ENCODE measurements at regions not wholly inside any gene's neighbourhood (a gene's known extent, or its start where the extent isn't known, plus 50 kb on each side); places are given as distances from the start of the nearest gene placed in this dataset.

GRCh38 chr2:114139542-114139941, 249.7 kb downstream of the ACTR3 start:
- TF ChIP-seq ZNF394 (tag by site-specific recombination; IDR thresholded peaks at IDR 0.05; ENCODE audit: borderline replicate concordance) (no peak), CTCF (tag by site-specific recombination; IDR thresholded peaks at IDR 0.05) (no peak), ZNF629 (tag by site-specific recombination; IDR thresholded peaks at IDR 0.05) (no peak), ZNF174 (tag by site-specific recombination; IDR thresholded peaks at IDR 0.05) (no peak), ZBTB20 (tag by site-specific recombination; IDR thresholded peaks at IDR 0.05) (no peak), ZBTB7A (tag by site-specific recombination; IDR thresholded peaks at IDR 0.05; ENCODE audit: low read depth) (no peak), YY1 (tag by site-specific recombination; IDR thresholded peaks at IDR 0.05) (no peak), YY2 (tag by site-specific recombination; IDR thresholded peaks at IDR 0.05) (no peak), PBX3 (CRISPR knock-in tag; IDR thresholded peaks at IDR 0.05) (no peak), ZNF544 (tag by site-specific recombination; IDR thresholded peaks at IDR 0.05) (no peak)

Measured in HEK293 (cell line).